ENCODE measurements at regions not wholly inside any gene's neighbourhood (a gene's known extent, or its start where the extent isn't known, plus 50 kb on each side); places are given as distances from the start of the nearest gene placed in this dataset.

DNA sequence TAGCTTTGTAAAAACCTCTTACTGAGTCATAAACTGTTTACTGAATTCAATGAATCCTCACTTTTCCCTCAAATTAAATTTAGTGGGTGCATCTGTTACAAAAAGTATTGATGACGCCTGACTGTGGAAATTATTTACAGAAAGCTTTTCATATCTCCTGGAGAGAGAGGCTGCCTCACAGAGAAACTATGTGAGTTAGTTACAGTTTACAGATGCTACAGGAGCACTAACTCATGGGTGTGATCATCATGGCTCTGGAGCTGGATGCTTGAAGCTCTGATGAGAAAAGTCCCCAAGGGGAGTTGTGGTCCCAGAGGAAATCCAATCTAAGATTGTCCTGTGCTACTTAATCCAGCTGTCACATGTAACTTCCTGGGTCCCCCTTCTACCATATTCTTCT is 590.8 kb downstream of the LMO7 start:
- DNase-seq: no peak
- intact Hi-C loops (cut with DNase I): no loop called here
- no peak overlapping the region for H3K27ac ChIP-seq (ENCODE audit: low read depth in 2 of 2, low read length in 2 of 2)
- H3K36me3 ChIP-seq (ENCODE audit: control insufficient read depth in 2 of 3, insufficient read depth in 3 of 3, low read length in 3 of 3): no peaks in the 10 kb centered on the region
- FAIRE-seq: no peak
- TF ChIP-seq, protein P1, sequence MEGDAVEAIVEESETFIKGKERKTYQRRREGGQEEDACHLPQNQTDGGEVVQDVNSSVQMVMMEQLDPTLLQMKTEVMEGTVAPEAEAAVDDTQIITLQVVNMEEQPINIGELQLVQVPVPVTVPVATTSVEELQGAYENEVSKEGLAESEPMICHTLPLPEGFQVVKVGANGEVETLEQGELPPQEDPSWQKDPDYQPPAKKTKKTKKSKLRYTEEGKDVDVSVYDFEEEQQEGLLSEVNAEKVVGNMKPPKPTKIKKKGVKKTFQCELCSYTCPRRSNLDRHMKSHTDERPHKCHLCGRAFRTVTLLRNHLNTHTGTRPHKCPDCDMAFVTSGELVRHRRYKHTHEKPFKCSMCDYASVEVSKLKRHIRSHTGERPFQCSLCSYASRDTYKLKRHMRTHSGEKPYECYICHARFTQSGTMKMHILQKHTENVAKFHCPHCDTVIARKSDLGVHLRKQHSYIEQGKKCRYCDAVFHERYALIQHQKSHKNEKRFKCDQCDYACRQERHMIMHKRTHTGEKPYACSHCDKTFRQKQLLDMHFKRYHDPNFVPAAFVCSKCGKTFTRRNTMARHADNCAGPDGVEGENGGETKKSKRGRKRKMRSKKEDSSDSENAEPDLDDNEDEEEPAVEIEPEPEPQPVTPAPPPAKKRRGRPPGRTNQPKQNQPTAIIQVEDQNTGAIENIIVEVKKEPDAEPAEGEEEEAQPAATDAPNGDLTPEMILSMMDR (IDR thresholded peaks at IDR 0.05; ENCODE audit: borderline replicate concordance, extremely low read depth, insufficient read depth): no peak
- no peaks in the 10 kb centered on the region for H3K27me3 ChIP-seq (ENCODE audit: control insufficient read depth, insufficient read depth, low read length)
- no peak overlapping the region for H3K9ac ChIP-seq (ENCODE audit: low read length in 3 of 3)
- H3K4me3 ChIP-seq (ENCODE audit: low read length in 3 of 3): no peak overlapping the region
- H3K9me3 ChIP-seq (ENCODE audit: control insufficient read depth in 2 of 3, insufficient read depth in 1 of 3, low read length in 3 of 3): no peaks in the 10 kb centered on the region
- no peaks in the 10 kb centered on the region for H3K4me1 ChIP-seq (ENCODE audit: control insufficient read depth in 2 of 3, insufficient read depth in 2 of 3, low read depth in 1 of 3, low read length in 3 of 3)

GRCh38 chr13:76225815-76226489 is 589.8 kb downstream of the LMO7 start:
- H3K27me3 ChIP-seq (ENCODE audit: control insufficient read depth, insufficient read depth, low read length): no peaks in the 10 kb centered on the region
- intact Hi-C loops (cut with DNase I): no loop called here
- H3K36me3 ChIP-seq (ENCODE audit: control insufficient read depth in 2 of 3, insufficient read depth in 3 of 3, low read length in 3 of 3): no peaks in the 10 kb centered on the region
- no peaks in the 10 kb centered on the region for H3K9me3 ChIP-seq (ENCODE audit: control insufficient read depth in 2 of 3, insufficient read depth in 1 of 3, low read length in 3 of 3)
- no peak overlapping the region for H3K27ac ChIP-seq (ENCODE audit: low read depth in 2 of 2, low read length in 2 of 2)
- H3K4me3 ChIP-seq (ENCODE audit: low read length in 3 of 3): no peak overlapping the region
- TF ChIP-seq, protein P1 (IDR thresholded peaks at IDR 0.05; ENCODE audit: borderline replicate concordance, extremely low read depth, insufficient read depth): no peak
- DNase-seq (peak in 3 of 5 donors; percentile 39 to 50 (median 42)), FAIRE-seq (no peak)
- H3K9ac ChIP-seq (ENCODE audit: low read length in 3 of 3): no peak overlapping the region
- no peaks in the 10 kb centered on the region for H3K4me1 ChIP-seq (ENCODE audit: control insufficient read depth in 2 of 3, insufficient read depth in 2 of 3, low read depth in 1 of 3, low read length in 3 of 3)

- TF ChIP-seq, protein P1 (IDR thresholded peaks at IDR 0.05; ENCODE audit: borderline replicate concordance, extremely low read depth, insufficient read depth): no peak
- Histone ChIP-seq H3K27ac (ENCODE audit: low read depth in 2 of 2, low read length in 2 of 2) (no peak overlapping the region), H3K9me3 (ENCODE audit: control insufficient read depth in 2 of 3, insufficient read depth in 1 of 3, low read length in 3 of 3) (no peaks in the 10 kb centered on the region), H3K9ac (ENCODE audit: low read length in 3 of 3) (no peak overlapping the region), H3K4me3 (ENCODE audit: low read length in 3 of 3) (no peak overlapping the region), H3K27me3 (ENCODE audit: control insufficient read depth, insufficient read depth, low read length) (no peaks in the 10 kb centered on the region), H3K36me3 (ENCODE audit: control insufficient read depth in 2 of 3, insufficient read depth in 3 of 3, low read length in 3 of 3) (no peaks in the 10 kb centered on the region), H3K4me1 (ENCODE audit: control insufficient read depth in 2 of 3, insufficient read depth in 2 of 3, low read depth in 1 of 3, low read length in 3 of 3) (no peaks in the 10 kb centered on the region)
- DNase-seq (no peak), FAIRE-seq (no peak)
- intact Hi-C loops (cut with DNase I): no loop called here
Measured at GRCh38 chr13:76223999-76224398, 587.9 kb downstream of the LMO7 start.

DNA sequence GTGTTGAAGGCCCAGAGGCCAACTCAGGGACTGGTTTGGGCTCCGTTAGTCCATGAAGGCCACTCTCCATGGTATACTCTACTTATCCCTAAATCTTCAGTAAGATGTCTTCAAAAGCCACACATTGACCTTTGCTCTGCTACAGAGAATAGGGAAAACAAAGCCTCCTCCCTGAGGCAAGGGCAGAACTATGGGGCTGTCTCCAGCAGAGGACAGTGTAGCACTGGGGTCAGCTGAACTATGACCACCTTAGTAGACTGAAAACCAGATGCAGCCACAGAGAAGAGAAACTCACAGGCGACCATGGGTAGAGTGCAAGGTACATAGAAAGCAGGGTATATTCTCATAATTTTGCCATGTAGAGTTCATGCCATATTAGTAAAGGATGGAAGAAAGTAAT is 587.4 kb downstream of the LMO7 start:
- Histone ChIP-seq H3K9me3 (ENCODE audit: control insufficient read depth in 2 of 3, insufficient read depth in 1 of 3, low read length in 3 of 3) (no peaks in the 10 kb centered on the region), H3K9ac (ENCODE audit: low read length in 3 of 3) (no peak overlapping the region), H3K4me3 (ENCODE audit: low read length in 3 of 3) (no peak overlapping the region), H3K27me3 (ENCODE audit: control insufficient read depth, insufficient read depth, low read length) (no peaks in the 10 kb centered on the region), H3K27ac (ENCODE audit: low read depth in 2 of 2, low read length in 2 of 2) (no peak overlapping the region), H3K36me3 (ENCODE audit: control insufficient read depth in 2 of 3, insufficient read depth in 3 of 3, low read length in 3 of 3) (no peaks in the 10 kb centered on the region), H3K4me1 (ENCODE audit: control insufficient read depth in 2 of 3, insufficient read depth in 2 of 3, low read depth in 1 of 3, low read length in 3 of 3) (no peaks in the 10 kb centered on the region)
- DNase-seq (no peak), FAIRE-seq (no peak)
- intact Hi-C loops (cut with DNase I): no loop called here
- TF ChIP-seq, protein P1 (IDR thresholded peaks at IDR 0.05; ENCODE audit: borderline replicate concordance, extremely low read depth, insufficient read depth): no peak

Data from kidney (tissue), 13 donors.